IMR-90 (cell line): ENCODE measurements at regions not wholly inside any gene's neighbourhood (a gene's known extent, or its start where the extent isn't known, plus 50 kb on each side); places are given as distances from the start of the nearest gene placed in this dataset.

Experiments
- BHLHE40 ChIP-seq: fragments of 150-350 bp; IDR thresholded peaks from 2 replicates; pipeline ENCODE4 v1.6.1; 2016; ENCODE audit warnings: mild to moderate bottlenecking, low read depth, low read length
- CEBPB ChIP-seq: IDR thresholded peaks from 2 replicates; pipeline ENCODE4 v1.6.1; 2012; ENCODE audit warnings: low read depth, low read length, improper control_type of control experiment
- CHD1 ChIP-seq: IDR thresholded peaks from 2 replicates; pipeline ENCODE4 v1.6.1; 2012; ENCODE audit warnings: low read depth, low read length, improper control_type of control experiment
- MAFK ChIP-seq: IDR thresholded peaks from 2 replicates; pipeline ENCODE4 v1.6.1; 2012; ENCODE audit warnings: low read depth, low read length, improper control_type of control experiment
- MXI1 ChIP-seq: IDR thresholded peaks from 2 replicates; pipeline ENCODE4 v1.6.1; 2012; ENCODE audit warnings: low read depth, mild to moderate bottlenecking, low read length, moderate library complexity, borderline replicate concordance
- NFE2L2 ChIP-seq: fragments of 150-350 bp; IDR thresholded peaks from 2 replicates; pipeline ENCODE4 v1.6.1; 2016; ENCODE audit warnings: low read depth, mild to moderate bottlenecking, low read length
- POLR2A ChIP-seq: IDR thresholded peaks from 2 replicates; pipeline ENCODE4 v1.6.1; 2012; ENCODE audit warnings: mild to moderate bottlenecking, low read depth, low read length
- RAD21 ChIP-seq: IDR thresholded peaks from 2 replicates; pipeline ENCODE4 v1.6.1; 2012; ENCODE audit warnings: low read length, improper control_type of control experiment
- RFX5 ChIP-seq: IDR thresholded peaks from 2 replicates; pipeline ENCODE4 v1.8.0; 2012; ENCODE audit warnings: low read depth, mild to moderate bottlenecking, low read length, moderate library complexity
- SMC3 ChIP-seq: fragments of 150-350 bp; IDR thresholded peaks from 2 replicates; pipeline ENCODE4 v1.6.1; 2016; ENCODE audit warnings: low read depth, mild to moderate bottlenecking, antibody characterized with exemption, low read length, moderate library complexity
- TF ChIP-seq, protein P1 (sequence below): conservative IDR thresholded peaks from 2 replicates; pipeline ENCODE4 v1.5.1; 2012; ENCODE audit warnings: mild to moderate bottlenecking, low read depth, low read length, improper control_type of control experiment
- TF ChIP-seq, protein P2 (sequence below): fragments of 150-350 bp; IDR thresholded peaks from 2 replicates; pipeline ENCODE4 v1.6.1; 2016; ENCODE audit warnings: low read depth, mild to moderate bottlenecking, low read length, moderate library complexity, borderline replicate concordance

GRCh38 chr3:104977719-104978118 is 389.0 kb upstream of the ALCAM start:
- TF ChIP-seq, protein P1, sequence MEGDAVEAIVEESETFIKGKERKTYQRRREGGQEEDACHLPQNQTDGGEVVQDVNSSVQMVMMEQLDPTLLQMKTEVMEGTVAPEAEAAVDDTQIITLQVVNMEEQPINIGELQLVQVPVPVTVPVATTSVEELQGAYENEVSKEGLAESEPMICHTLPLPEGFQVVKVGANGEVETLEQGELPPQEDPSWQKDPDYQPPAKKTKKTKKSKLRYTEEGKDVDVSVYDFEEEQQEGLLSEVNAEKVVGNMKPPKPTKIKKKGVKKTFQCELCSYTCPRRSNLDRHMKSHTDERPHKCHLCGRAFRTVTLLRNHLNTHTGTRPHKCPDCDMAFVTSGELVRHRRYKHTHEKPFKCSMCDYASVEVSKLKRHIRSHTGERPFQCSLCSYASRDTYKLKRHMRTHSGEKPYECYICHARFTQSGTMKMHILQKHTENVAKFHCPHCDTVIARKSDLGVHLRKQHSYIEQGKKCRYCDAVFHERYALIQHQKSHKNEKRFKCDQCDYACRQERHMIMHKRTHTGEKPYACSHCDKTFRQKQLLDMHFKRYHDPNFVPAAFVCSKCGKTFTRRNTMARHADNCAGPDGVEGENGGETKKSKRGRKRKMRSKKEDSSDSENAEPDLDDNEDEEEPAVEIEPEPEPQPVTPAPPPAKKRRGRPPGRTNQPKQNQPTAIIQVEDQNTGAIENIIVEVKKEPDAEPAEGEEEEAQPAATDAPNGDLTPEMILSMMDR = no peak
- TF ChIP-seq BHLHE40 (no peak), POLR2A (no peak), RFX5 (no peak), RAD21 (no peak), NFE2L2 (no peak), MAFK (no peak), MXI1 (no peak), SMC3 (no peak), CHD1 (no peak), CEBPB (no peak)
- TF ChIP-seq, protein P2, sequence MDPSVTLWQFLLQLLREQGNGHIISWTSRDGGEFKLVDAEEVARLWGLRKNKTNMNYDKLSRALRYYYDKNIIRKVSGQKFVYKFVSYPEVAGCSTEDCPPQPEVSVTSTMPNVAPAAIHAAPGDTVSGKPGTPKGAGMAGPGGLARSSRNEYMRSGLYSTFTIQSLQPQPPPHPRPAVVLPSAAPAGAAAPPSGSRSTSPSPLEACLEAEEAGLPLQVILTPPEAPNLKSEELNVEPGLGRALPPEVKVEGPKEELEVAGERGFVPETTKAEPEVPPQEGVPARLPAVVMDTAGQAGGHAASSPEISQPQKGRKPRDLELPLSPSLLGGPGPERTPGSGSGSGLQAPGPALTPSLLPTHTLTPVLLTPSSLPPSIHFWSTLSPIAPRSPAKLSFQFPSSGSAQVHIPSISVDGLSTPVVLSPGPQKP = no peak
